ENCODE measurements at regions not wholly inside any gene's neighbourhood (a gene's known extent, or its start where the extent isn't known, plus 50 kb on each side); places are given as distances from the start of the nearest gene placed in this dataset.

DNA sequence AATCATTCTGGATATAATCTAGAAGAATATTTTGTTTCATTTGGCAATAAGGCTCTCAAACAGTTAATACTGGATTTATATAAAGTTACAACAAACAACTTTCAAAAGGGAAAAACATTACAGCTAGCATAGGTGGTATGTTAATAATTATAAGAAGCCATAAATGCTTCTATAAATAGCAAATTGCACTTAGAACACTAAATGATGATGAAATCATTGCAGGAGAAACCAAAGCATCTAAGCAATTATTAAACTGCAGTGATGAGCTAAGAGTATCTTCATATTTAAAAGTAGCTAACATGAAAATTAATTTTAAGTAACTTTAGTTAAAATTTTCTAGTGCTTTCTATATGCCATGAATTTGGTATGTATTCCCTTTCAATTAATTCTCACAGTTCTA, 189.5 kb downstream of the CENPC start:
- ChIA-PET POLR2A (no interaction called here), CTCF (no interaction called here)
- Histone ChIP-seq H3K27me3 (ENCODE audit: control insufficient read depth, insufficient read depth, low read length) (no peaks in the 10 kb centered on the region), H3K4me3 (ENCODE audit: low read depth, low read length) (no peak overlapping the region), H3K27ac (ENCODE audit: low read depth, low read length) (no peak overlapping the region), H3K9me3 (ENCODE audit: control insufficient read depth, insufficient read depth, low read length) (no peaks in the 10 kb centered on the region)
- TF ChIP-seq CTCF (IDR thresholded peaks at IDR 0.05; ENCODE audit: low read depth, low read length): no peak
- DNase-seq (ENCODE audit: low read depth, low spot score): no peak

DNA sequence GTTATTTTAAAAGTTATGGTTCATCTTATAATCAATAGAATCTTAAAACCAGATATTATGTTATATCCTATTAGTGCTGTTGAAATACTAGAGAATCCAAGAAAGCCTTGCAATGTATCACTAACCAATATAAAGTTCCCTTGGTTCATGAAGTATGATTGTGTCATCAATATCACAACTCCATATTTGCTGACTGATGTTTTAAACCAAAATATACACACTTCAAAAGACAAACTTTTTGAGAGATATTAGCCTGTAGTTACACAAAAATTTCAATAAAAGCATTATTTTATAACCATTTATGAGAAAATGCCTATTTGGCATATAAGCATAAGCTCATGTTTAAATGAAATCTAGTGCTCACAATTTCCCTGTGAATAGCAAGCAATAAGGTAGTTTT, 198.6 kb downstream of the CENPC start:
- no peaks in the 10 kb centered on the region for H3K9me3 ChIP-seq (ENCODE audit: control insufficient read depth, insufficient read depth, low read length)
- no peak for DNase-seq (ENCODE audit: low read depth, low spot score)
- ChIA-PET POLR2A (no interaction called here), CTCF (interaction anchor here (0.7 kb wide), 1 partner anchor 20 kb away, joined by 3 read pairs; no protein-coding TSS in a partner anchor)
- H3K27ac ChIP-seq (ENCODE audit: low read depth, low read length): no peak overlapping the region
- no peak for TF ChIP-seq CTCF (IDR thresholded peaks at IDR 0.05; ENCODE audit: low read depth, low read length)
- no peak overlapping the region for H3K4me3 ChIP-seq (ENCODE audit: low read depth, low read length)
- no peaks in the 10 kb centered on the region for H3K27me3 ChIP-seq (ENCODE audit: control insufficient read depth, insufficient read depth, low read length)

DNA sequence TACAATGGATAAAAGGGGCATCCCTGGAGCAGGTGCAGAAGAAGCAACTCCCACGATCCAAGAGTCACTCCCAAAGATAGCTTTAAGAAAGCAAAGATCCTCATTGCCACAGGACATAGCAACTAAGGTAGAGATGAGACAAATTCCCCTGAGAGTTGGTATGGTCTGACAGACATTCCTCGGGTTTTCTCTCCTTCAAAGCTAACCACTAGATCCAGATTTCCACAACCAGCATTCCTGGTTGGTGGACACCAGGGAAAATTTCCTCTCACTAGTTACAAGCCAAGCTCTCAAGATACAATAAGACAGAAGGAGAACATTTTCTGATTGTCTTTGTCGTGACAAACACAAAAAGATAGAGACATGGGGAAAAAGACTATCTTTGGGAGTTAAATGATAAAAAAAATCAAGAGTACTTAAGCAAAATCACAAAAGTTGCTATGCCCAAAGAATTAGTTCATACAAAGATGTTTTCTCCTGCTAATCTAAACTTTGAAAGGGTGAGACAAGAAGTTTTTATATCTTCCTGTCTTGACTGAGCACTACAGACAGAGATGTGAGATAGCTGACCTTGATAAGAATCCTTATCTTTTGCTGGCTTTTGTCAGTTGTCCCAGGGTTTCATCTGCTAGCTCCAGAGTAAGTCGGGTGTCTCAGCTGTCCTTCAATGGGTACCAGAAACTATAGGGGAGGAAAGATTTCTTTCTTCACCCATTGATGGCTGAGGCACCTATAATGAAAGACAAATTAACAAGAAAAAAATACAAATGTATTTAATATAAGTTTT, 200.5 kb downstream of the CENPC start:
- no peak for DNase-seq (ENCODE audit: low read depth, low spot score)
- H3K4me3 ChIP-seq (ENCODE audit: low read depth, low read length): no peak overlapping the region
- no peak for TF ChIP-seq CTCF (IDR thresholded peaks at IDR 0.05; ENCODE audit: low read depth, low read length)
- ChIA-PET POLR2A (no interaction called here), CTCF (no interaction called here)
- no peaks in the 10 kb centered on the region for H3K9me3 ChIP-seq (ENCODE audit: control insufficient read depth, insufficient read depth, low read length)
- no peaks in the 10 kb centered on the region for H3K27me3 ChIP-seq (ENCODE audit: control insufficient read depth, insufficient read depth, low read length)
- H3K27ac ChIP-seq (ENCODE audit: low read depth, low read length): no peak overlapping the region

DNA sequence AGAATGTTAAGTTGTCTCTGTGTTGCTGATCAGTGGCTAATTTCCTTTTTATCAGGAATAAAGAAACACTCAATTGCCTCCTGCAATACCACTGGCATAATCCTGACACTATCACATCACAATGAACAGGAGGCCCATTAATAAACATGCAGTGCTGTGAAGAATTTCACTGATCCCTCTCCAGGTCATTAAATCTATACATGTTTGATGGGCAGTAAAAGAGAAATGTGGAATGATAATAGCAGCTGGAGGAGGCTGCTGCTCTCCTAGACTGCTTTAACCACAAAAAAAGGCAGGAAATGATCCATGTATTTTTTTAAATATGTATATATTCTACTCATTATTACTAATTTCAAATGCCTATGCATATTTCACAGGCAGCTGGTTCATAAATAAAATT, 202.1 kb downstream of the CENPC start:
- no peak for TF ChIP-seq CTCF (IDR thresholded peaks at IDR 0.05; ENCODE audit: low read depth, low read length)
- Histone ChIP-seq H3K27ac (ENCODE audit: low read depth, low read length) (no peak overlapping the region), H3K9me3 (ENCODE audit: control insufficient read depth, insufficient read depth, low read length) (no peaks in the 10 kb centered on the region), H3K27me3 (ENCODE audit: control insufficient read depth, insufficient read depth, low read length) (no peaks in the 10 kb centered on the region), H3K4me3 (ENCODE audit: low read depth, low read length) (no peak overlapping the region)
- CTCF ChIA-PET: no interaction called here
- POLR2A ChIA-PET: no interaction called here
- DNase-seq (ENCODE audit: low read depth, low spot score): no peak

DNA sequence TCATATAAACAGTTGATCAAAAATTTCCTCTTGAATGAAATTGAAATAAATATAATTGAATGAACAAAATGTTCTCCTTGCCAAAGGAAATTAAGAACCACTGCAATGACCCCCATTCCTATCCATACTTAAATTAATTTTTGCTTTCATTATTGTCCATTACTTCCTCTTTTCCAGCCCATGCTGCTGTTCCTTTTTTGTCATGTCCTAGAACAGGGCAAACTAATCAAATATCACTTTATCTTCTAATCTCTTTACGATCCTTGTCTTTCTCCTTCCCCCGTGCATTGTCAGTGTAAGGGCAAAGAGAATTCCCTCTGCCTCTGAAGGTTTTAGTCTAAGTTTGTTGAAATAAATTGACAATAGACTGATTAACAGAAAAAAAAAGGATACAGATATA, 203.0 kb downstream of the CENPC start:
- no peak for TF ChIP-seq CTCF (IDR thresholded peaks at IDR 0.05; ENCODE audit: low read depth, low read length)
- Histone ChIP-seq H3K4me3 (ENCODE audit: low read depth, low read length) (no peak overlapping the region), H3K9me3 (ENCODE audit: control insufficient read depth, insufficient read depth, low read length) (no peaks in the 10 kb centered on the region), H3K27ac (ENCODE audit: low read depth, low read length) (no peak overlapping the region), H3K27me3 (ENCODE audit: control insufficient read depth, insufficient read depth, low read length) (no peaks in the 10 kb centered on the region)
- ChIA-PET POLR2A (no interaction called here), CTCF (interaction anchor here (4.1 kb wide), 1 partner anchor 14 kb away, joined by 21 read pairs; no protein-coding TSS in a partner anchor)
- no peak for DNase-seq (ENCODE audit: low read depth, low spot score)

Measured in AG04450 (cell line).